SKM-1 (cell line): ENCODE measurements at regions not wholly inside any gene's neighbourhood (a gene's known extent, or its start where the extent isn't known, plus 50 kb on each side); places are given as distances from the start of the nearest gene placed in this dataset.
"Not testable (repeated sequence)": the region's sequence is repeated elsewhere in the genome, so short reads cannot be mapped to it uniquely, and the experiment has no call there.

Source experiments
- DNase-seq: peaks from one replicate; lab custom pipeline; 2025; ENCODE audit not compliant: unreplicated experiment; lab: John Stamatoyannopoulos, UW

GRCh38 chr2:95725191-95725590 is 133.4 kb downstream of the TRIM43 start:
- DNase-seq, result not testable (repeated sequence)

GRCh38 chr2:95725677-95726076 is 133.9 kb downstream of the TRIM43 start:
- not testable (repeated sequence) for DNase-seq

DNA sequence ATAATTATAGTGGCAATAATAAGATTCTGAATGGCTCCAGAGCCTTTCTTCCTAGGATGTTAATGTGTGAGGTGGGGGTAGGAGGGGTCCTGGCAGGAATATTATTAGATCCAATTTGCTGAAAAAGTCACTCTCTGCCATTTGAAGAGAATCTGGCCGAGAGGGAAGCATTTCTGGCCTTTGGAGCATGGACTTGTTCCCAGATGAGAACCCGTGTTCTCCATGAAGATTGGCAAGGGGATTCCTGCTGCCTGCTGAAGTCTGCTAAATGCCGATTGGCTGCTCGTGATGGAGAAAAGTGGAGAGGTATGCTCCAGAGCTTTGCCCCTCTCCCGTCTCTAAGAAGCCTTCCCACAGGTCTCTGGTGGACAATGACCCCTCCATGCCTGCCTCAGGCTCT is 135.6 kb downstream of the TRIM43 start:
- not testable (repeated sequence) for DNase-seq

DNA sequence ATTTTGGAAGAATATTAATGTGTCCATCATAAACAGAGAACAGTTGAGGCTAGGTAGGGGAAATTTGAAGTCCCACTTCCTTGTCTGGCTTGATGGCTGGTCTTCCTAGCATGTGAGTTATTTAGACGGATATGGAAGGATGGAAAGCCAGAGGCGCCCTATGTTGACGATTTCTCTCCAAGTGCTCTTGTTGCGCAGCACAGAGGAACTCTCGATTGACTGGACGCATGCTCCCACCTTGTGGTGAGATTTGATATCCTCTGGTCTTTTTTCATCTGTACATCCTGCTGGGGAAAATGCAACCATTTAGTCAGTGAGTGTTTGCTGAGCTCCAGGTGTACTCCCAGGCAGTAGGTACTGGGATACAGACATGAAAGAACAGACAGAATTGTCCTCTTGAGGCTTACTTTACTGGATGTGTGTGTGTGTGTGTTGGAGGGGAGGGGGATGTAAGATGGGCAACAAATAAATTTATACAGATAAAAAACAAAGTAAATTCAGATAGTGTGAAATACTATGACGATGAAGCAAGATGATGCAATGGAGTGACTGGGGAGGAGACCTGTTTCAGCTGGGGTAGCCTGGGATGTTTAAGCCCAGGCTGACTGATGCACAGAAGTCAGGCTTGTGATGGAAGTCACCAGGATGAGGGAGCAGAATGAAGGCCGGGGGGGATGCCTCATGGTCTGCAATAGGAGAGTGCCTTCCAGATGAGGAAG is 137.2 kb downstream of the TRIM43 start:
- peak; percentile 48 for DNase-seq

- no peak for DNase-seq
Measured at GRCh38 chr2:95729597-95729955, 137.8 kb downstream of the TRIM43 start.

DNA sequence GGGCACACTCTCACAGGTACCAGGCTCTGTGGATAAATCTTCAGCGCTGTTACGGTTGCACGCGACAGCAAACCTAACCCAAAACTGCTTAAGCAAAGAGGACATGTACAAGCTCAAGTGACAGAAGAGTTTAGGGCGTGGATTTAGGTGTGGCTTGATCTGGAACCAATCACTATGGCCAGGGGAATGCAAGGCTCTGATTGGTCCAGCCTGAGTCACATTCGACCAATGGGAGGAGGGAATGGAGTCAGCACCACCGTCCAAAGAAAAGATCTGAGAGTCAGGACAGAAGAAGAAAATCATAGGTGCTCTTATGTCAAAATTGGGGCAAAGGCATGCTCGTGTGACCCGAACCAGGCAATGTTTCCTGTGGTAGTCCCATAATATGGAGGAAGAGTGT is 139.0 kb downstream of the TRIM43 start:
- no peak for DNase-seq

GRCh38 chr2:95734976-95735890 is 143.4 kb downstream of the TRIM43 start:
- DNase-seq, result no peak

- DNase-seq, result no peak
Measured at GRCh38 chr2:95738301-95738700, 146.5 kb downstream of the TRIM43 start.

GRCh38 chr2:95752126-95752525 is 160.3 kb downstream of the TRIM43 start:
- not testable (repeated sequence) for DNase-seq

DNA sequence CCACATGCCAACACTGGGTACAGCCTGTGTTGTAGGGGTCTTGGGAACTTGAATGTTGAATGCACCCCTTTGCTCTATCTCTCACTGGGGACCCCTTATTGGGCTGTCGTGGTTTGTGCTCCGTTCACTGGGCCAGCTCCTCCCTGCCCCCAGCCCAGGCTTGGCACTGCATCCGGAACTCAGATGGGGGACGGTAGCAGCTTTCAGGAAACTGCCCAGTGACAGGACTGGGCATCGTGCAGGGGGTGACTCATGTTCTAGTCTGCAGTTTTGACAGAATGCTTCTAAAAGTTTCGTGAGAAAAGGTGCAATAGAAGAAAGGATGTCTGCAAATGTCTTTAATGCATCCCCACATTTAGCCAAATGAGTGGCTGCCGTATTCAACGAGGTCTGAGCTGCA is 162.0 kb downstream of the TRIM43 start:
- DNase-seq, result not testable (repeated sequence)

DNA sequence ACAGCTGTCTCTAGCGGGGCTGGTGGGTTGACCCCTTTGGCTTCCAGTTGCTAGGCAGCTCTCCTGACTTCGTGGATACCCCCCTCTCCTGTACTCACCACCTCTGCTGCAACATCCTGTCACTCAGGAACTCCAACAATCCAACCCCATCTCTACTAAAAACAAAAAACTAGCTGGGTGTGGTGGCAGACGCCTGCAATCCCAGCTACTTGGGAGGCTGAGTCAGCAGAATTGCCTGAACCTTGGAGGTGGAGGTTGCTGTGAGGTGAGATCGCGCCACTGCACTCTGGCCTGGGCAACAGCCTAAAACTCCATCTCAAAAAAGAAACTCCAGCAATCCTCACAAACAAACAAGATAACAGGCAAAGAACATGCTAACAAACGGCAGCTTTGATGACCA is 162.4 kb downstream of the TRIM43 start:
- not testable (repeated sequence) for DNase-seq

GRCh38 chr2:95754819-95755563 is 163.2 kb downstream of the TRIM43 start:
- DNase-seq, result not testable (repeated sequence)

DNA sequence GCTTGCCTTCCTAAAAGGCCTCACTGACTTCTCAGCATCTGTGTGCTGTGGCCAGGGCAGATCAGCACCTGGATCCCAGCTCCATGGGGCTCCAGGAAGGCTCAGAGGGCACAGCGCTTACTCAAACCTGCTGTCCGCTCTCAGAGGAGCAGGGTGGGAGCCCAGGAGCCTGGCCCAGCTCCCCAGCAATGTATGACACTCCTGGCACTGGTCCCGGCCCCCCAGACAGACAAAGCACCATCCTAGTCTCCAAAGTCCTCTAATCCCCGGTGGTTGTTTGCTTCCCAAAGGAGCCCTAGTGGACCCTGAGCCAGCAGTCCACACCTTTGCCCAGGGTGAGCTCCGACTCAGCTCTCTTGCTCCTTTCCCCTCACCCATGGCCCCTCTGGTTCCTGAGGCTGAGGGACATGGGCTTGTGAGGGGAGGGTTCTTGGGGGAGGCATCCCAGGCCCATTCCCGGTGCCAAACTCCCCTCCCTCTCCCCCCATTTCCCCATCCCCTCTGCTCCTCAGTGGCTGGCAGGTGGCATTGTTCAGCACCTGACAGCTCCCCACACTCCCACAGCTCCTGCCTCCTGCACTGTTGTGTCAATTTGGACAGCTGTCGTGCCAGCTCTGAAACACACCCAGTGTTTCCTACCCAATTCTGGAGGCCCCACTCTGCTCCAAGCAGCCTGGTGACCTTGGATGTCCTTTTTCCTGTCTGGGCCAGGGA is 164.3 kb downstream of the TRIM43 start:
- not testable (repeated sequence) for DNase-seq

GRCh38 chr2:95757988-95758387 is 166.2 kb downstream of the TRIM43 start:
- DNase-seq, result no peak

DNA sequence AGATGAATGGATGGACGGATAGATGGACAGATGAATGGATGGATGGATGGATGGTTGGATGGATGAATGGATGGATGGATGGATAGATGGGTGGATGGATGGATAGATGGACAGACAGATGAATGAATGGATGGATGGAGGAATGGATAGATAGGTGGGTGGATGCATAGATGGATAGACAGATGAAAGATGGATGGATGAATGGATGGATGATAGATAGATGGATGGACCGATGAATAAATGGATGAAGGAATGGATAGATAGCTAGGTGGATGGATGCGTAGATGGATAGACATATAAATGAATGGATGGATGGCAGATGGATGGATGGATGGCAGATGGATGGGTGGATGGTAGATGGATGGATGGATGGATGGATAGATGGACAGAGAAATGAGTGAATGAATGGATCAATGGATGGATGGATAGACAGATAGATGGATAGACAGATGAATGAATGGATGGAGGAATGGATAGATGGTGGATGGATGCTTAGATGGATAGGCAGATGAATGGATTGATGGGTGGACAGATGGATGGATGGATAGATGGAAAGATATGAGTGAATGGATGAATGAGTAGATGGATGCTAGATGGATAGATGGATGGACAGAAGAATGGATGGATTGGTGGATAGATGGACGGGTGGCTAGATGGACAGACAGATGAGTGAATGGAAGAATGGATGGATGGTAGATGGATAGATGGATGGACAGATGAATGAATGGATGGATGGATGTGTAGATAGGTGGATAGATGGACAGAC is 167.9 kb downstream of the TRIM43 start:
- no peak for DNase-seq

GRCh38 chr2:95760806-95761525 is 169.2 kb downstream of the TRIM43 start:
- no peak for DNase-seq

DNA sequence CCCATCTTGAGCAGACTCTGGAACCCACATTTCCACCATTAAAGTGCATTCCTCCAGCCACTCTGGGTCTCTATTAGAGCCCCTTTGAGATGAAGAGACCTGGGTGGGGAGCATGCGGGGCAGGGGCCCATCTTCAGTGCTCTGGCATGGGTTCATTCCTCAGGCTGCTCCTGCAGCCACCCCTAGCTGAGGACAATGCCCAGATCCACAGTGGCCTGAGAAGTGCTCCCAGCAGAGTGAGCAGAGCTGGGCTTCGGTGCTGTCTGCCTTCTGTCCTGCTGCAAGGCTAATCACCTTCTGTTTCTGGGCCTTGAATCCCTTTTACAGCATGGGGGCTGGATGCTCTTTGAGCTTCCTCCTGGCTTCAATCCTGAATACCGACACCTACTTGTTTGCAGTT is 169.8 kb downstream of the TRIM43 start:
- no peak for DNase-seq

- DNase-seq, result not testable (repeated sequence)
Measured at GRCh38 chr2:95762023-95763021, 170.5 kb downstream of the TRIM43 start.
